ENCODE measurements at regions not wholly inside any gene's neighbourhood (a gene's known extent, or its start where the extent isn't known, plus 50 kb on each side); places are given as distances from the start of the nearest gene placed in this dataset.

DNA sequence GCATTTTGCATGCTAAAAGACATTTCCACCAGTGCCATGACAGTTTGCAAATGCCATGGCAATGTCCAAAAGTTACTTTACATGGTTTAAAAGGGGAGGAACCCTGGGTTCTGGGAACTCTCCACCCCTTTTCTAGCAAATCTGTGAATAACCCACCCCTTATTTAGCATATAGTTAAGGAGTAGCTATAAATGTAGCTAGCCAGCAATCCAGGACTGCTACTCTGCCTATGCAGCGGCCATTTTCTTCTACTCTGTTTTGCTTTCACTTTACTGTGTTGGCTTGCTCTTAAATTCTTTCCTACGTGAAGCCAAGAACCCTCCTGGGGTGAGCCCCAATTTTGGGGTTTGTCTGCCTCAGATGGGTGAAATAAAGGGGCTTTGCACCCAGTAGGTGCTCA, 141.0 kb downstream of the PTPN11 start:
- intact Hi-C loops (cut with DNase I) = no loop called here
- H3K27ac ChIP-seq = no peak overlapping the region
- TF ChIP-seq, protein P1, sequence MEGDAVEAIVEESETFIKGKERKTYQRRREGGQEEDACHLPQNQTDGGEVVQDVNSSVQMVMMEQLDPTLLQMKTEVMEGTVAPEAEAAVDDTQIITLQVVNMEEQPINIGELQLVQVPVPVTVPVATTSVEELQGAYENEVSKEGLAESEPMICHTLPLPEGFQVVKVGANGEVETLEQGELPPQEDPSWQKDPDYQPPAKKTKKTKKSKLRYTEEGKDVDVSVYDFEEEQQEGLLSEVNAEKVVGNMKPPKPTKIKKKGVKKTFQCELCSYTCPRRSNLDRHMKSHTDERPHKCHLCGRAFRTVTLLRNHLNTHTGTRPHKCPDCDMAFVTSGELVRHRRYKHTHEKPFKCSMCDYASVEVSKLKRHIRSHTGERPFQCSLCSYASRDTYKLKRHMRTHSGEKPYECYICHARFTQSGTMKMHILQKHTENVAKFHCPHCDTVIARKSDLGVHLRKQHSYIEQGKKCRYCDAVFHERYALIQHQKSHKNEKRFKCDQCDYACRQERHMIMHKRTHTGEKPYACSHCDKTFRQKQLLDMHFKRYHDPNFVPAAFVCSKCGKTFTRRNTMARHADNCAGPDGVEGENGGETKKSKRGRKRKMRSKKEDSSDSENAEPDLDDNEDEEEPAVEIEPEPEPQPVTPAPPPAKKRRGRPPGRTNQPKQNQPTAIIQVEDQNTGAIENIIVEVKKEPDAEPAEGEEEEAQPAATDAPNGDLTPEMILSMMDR (IDR thresholded peaks at IDR 0.05) = no peak
- TF ChIP-seq POLR2A (IDR thresholded peaks at IDR 0.05) = no peak

GRCh38 chr12:112564160-112564784, 145.5 kb downstream of the PTPN11 start:
- TF ChIP-seq POLR2A (IDR thresholded peaks at IDR 0.05) = no peak
- TF ChIP-seq, protein P1 (IDR thresholded peaks at IDR 0.05) = no peak
- WGBS, 4 donors = 66 to 74% (median 68%) methylated on average over 11 of the region's 11 CpGs
- Histone ChIP-seq H3K4me1 (replicated peaks in 1 of 2) (no peaks in the 10 kb centered on the region), H3K27ac (no peak overlapping the region), H3K36me3 (replicated peaks in 1 of 2) (no peaks in the 10 kb centered on the region), H3K4me3 (no peak overlapping the region), H3K9me3 (replicated peaks in 1 of 3) (no peaks in the 10 kb centered on the region), H3K27me3 (no peaks in the 10 kb centered on the region)
- intact Hi-C loops (cut with DNase I) = no loop called here
- DNase-seq = no peak

More for the DNA sequence above, 141.0 kb downstream of the PTPN11 start:
- 78 to 88% (median 85%) methylated on average over 2 of the region's 2 CpGs for WGBS, 4 donors
- H3K4me1 ChIP-seq (replicated peaks in 1 of 2) = no peaks in the 10 kb centered on the region
- no peak for DNase-seq
- H3K27me3 ChIP-seq = peaks cover 2% of the 10 kb centered on the region
- H3K4me3 ChIP-seq = no peak overlapping the region
- no peaks in the 10 kb centered on the region for H3K9me3 ChIP-seq (replicated peaks in 1 of 3)
- H3K36me3 ChIP-seq (replicated peaks in 1 of 2) = no peaks in the 10 kb centered on the region

GRCh38 chr12:112568641-112569040, 149.9 kb downstream of the PTPN11 start:
- Histone ChIP-seq H3K9me3 (replicated peaks in 1 of 3) (no peaks in the 10 kb centered on the region), H3K27me3 (no peaks in the 10 kb centered on the region), H3K36me3 (replicated peaks in 1 of 2) (no peaks in the 10 kb centered on the region), H3K4me1 (replicated peaks in 1 of 2) (no peaks in the 10 kb centered on the region), H3K4me3 (no peak overlapping the region), H3K27ac (no peak overlapping the region)
- no peak for DNase-seq
- no peak for TF ChIP-seq POLR2A (IDR thresholded peaks at IDR 0.05)
- TF ChIP-seq, protein P1 (IDR thresholded peaks at IDR 0.05) = no peak
- 77 to 96% (median 85%) methylated on average over 2 of the region's 2 CpGs for WGBS, 4 donors
- intact Hi-C loops (cut with DNase I) = no loop called here

DNA sequence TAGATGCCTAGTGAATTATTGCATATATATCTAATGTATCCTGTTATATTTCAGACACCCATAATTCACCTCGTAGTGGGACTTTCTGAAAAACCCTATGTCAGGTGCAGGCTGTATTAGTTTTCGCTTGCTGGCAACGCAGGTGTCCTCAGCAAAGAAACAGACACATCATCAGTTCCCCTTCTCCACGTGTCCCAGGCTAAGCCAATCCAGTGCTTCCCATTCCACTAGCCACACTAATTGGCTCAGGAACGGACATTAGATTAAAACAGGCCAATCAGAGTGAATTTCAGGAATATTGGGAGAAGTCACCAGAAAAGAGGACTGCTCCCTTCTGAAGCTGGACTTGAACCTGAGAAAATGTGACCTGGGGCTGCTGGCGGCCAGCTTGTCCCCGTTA, 151.3 kb downstream of the PTPN11 start:
- H3K27me3 ChIP-seq = peaks cover 2% of the 10 kb centered on the region
- TF ChIP-seq POLR2A (IDR thresholded peaks at IDR 0.05) = no peak
- TF ChIP-seq, protein P1 (IDR thresholded peaks at IDR 0.05) = no peak
- H3K36me3 ChIP-seq (replicated peaks in 1 of 2) = no peaks in the 10 kb centered on the region
- WGBS, 4 donors = 62 to 66% (median 63%) methylated on average over 7 of the region's 7 CpGs
- intact Hi-C loops (cut with DNase I) = no loop called here
- no peak overlapping the region for H3K27ac ChIP-seq
- H3K4me1 ChIP-seq (replicated peaks in 1 of 2) = no peaks in the 10 kb centered on the region
- DNase-seq = no peak
- no peak overlapping the region for H3K4me3 ChIP-seq
- H3K9me3 ChIP-seq (replicated peaks in 1 of 3) = no peaks in the 10 kb centered on the region

Measured in adrenal gland (tissue), 9 donors.